Medulla oblongata (tissue), 1 donor: ENCODE measurements at regions not wholly inside any gene's neighbourhood (a gene's known extent, or its start where the extent isn't known, plus 50 kb on each side); places are given as distances from the start of the nearest gene placed in this dataset.
"Not testable (repeated sequence)": the region's sequence is repeated elsewhere in the genome, so short reads cannot be mapped to it uniquely, and the experiment has no call there.

Source experiments
- DNase-seq: peaks from one replicate; pipeline ENCODE4 v3.0.0-alpha.2; 2015; ENCODE audit errors: extremely low spot score

GRCh38 chr9:42239445-42240260, 56.2 kb downstream of the SPATA31A6 start:
- not testable (repeated sequence) for DNase-seq

GRCh38 chr9:42240261-42240579, 56.8 kb downstream of the SPATA31A6 start:
- DNase-seq = not testable (repeated sequence)

GRCh38 chr9:42243211-42243610, 59.8 kb downstream of the SPATA31A6 start:
- DNase-seq = not testable (repeated sequence)

GRCh38 chr9:42243822-42244221, 60.4 kb downstream of the SPATA31A6 start:
- not testable (repeated sequence) for DNase-seq

GRCh38 chr9:42268729-42269128, 85.3 kb downstream of the SPATA31A6 start:
- DNase-seq = not testable (repeated sequence)

- DNase-seq = not testable (repeated sequence)
Measured at GRCh38 chr9:42269171-42269570, 85.7 kb downstream of the SPATA31A6 start.

- DNase-seq = not testable (repeated sequence)
Measured at GRCh38 chr9:42273191-42273590, 89.7 kb downstream of the SPATA31A6 start.

- DNase-seq = no peak
Measured at GRCh38 chr9:42275141-42275540, 91.7 kb downstream of the SPATA31A6 start.

GRCh38 chr9:42282531-42283178, 99.2 kb downstream of the SPATA31A6 start:
- not testable (repeated sequence) for DNase-seq

GRCh38 chr9:42283179-42283543, 99.7 kb downstream of the SPATA31A6 start:
- not testable (repeated sequence) for DNase-seq

- DNase-seq = not testable (repeated sequence)
Measured at GRCh38 chr9:42286145-42286845, 102.8 kb downstream of the SPATA31A6 start.

- not testable (repeated sequence) for DNase-seq
Measured at GRCh38 chr9:42288002-42288864, 104.8 kb downstream of the SPATA31A6 start.

GRCh38 chr9:42288865-42289229, 105.4 kb downstream of the SPATA31A6 start:
- not testable (repeated sequence) for DNase-seq

- DNase-seq = not testable (repeated sequence)
Measured at GRCh38 chr9:42300124-42300523, 116.7 kb downstream of the SPATA31A6 start.

GRCh38 chr9:42306625-42307024, 123.2 kb downstream of the SPATA31A6 start:
- peak; percentile 20 for DNase-seq

- DNase-seq = not testable (repeated sequence)
Measured at GRCh38 chr9:42307449-42307848, 124.0 kb downstream of the SPATA31A6 start.

- DNase-seq = not testable (repeated sequence)
Measured at GRCh38 chr9:42310972-42311371, 127.5 kb downstream of the SPATA31A6 start.

- not testable (repeated sequence) for DNase-seq
Measured at GRCh38 chr9:42316026-42316425, 132.6 kb downstream of the SPATA31A6 start.

GRCh38 chr9:42317677-42318076, 134.2 kb downstream of the SPATA31A6 start:
- not testable (repeated sequence) for DNase-seq

- not testable (repeated sequence) for DNase-seq
Measured at GRCh38 chr9:42323084-42323809, 139.8 kb downstream of the SPATA31A6 start.

- not testable (repeated sequence) for DNase-seq
Measured at GRCh38 chr9:42325142-42325541, 141.7 kb downstream of the SPATA31A6 start.
